RKO (cell line): ENCODE measurements at regions not wholly inside any gene's neighbourhood (a gene's known extent, or its start where the extent isn't known, plus 50 kb on each side); places are given as distances from the start of the nearest gene placed in this dataset.
"Not testable (repeated sequence)": the region's sequence is repeated elsewhere in the genome, so short reads cannot be mapped to it uniquely, and the experiment has no call there.

Experiments
- DNase-seq: peaks from one replicate; pipeline ENCODE4 v3.0.0-alpha.2; 2016; ENCODE audit warnings: low spot score

DNA sequence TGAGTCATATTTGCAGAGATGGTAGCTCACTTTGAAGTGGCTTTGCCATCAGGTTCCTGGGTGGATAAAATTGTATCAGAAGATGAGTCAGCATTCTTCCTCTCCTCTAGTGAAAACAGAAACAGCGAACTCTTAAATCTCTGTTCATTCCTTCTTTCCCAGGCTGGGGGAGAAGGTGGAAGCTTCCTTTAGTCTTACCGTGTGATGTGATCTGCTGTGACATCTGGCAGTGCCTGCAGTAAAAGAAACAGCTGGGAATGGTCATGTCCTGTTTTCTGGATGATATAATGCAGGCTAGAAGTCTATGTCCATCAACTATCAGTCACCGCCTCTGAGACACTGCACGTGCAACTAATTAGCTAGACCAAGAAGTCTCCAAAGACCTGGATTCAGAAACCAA is 171.6 kb downstream of the VAPA start:
- no peak for DNase-seq

DNA sequence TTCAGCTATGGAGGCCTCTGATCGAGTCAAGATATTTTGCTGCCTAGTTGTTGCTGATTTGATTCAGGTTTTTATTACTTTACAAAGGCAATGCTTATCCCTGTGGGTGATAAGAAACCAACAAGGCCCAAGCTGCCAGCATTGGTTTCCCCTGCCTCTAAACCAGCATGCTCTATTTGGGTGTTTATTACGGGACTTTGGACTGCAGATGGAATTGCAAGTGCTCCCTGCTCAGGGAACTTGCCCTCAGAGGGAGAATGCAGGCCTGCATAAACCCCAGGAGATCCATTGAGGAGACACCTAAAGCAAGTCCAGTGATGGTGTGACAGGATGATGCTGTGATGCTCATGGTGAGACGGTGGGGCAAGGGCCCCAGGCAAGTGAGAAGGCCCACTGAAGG is 172.1 kb downstream of the VAPA start:
- no peak for DNase-seq

DNA sequence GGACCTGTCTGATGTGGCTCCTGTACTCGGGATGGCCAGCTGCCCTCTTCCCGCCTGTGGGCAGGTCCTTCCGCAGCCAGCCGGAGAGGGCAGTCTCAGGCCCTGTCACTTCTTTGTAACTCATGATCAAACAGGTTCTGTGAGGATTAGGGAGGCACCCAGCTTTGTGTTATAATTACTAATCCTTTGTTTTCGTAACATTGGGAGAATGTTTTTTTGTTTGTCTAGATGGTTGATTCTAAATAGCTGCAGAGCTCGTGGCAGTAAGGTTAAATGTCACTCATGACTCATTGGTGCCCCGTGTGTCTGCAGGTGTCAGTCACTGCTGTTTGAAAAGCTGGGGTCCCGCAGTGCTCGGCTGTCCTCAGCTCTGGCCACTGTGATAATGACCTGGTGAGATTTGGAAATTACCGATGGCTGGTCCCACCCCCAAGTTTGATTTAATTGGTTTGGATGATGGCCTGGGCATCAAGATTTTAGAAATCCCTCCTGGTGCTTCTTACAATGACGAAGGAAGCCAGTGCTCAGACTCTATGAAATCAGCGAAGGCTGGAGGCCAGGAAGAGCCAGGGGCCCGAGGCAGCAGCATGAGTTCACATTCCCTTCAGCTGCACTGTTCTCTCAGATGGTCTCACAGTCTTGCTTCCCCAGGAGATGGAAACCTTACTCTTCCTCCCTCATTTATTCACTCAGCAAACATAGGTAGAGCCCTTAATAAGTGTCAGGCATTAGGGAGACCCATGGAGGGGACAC is 172.8 kb downstream of the VAPA start:
- DNase-seq, result no peak

DNA sequence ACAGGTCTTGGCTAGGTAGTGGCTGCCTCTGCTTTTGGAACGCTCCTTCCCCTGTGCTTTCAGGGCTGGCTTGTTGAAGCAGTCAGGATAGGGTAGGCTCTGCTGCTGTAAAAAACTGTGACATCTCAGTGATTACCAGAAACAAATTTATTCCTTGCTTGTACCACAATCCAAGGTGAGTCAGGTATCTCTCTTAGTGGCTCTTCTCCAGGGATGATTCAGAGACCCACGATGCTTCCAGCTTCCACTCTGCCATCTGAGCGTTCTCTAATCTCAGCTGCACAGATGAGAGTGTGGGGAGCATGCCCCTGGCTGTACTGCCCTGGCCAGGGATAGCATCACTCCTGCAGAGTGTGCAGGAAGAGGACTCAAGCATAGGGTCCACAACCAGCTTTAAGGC is 174.9 kb downstream of the VAPA start:
- DNase-seq, result no peak

DNA sequence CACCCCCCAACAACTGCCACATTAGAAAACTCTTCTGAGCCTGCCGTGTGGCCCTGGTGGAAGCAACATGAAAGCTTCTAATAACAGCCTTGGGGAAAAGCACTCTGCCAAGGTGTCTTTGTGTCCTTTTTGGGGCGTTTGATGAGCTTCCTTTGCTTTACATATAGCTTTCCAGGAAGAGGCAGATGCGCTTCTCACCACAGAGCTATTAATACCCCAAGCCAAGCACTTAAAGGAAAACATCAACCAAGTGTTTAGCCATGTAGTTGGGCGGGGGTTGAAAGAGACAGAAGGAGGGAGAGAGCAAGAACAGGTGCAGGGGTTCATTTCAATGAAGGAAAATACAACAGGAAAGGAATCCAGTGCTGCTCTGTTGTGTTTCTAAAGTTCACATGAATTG is 176.1 kb downstream of the VAPA start:
- DNase-seq, result no peak

DNA sequence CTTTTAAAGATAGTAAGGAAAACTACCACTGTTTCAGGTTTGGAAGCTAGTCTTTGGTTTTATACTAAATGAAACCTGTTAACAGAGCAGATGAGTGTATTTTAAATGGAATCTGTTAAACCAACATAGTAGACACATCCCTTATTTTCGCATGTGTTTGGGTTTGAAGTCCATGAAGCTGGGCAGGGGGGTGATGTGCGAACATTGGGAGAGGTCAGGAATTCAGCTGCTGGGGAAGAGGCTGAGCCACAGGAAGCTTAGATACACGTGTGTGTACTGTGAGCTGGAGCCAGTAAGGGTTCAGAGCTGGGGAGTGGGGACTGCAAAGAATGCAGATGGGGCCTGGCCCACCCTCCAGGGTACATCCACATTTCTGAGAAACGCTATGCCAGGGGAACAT is 176.9 kb downstream of the VAPA start:
- DNase-seq, result no peak

DNA sequence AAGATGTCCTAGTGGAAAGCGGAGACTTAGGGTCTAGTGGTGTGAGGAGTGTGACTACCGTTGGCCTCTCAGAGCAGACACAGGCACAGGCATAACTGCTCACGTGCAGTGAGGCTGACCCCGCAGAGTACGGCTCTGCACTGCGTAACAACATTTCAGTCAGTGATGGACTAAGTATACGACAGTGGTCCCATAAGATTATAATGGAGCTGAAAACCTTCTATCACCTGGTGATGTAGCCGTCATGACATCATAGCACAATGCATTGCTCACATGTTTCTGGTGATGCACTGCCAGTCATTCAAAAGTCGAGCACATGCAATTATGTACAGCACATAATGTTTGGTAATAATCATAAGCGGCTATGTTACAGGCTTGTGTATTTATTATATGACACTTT is 179.6 kb downstream of the VAPA start:
- DNase-seq, result no peak

DNA sequence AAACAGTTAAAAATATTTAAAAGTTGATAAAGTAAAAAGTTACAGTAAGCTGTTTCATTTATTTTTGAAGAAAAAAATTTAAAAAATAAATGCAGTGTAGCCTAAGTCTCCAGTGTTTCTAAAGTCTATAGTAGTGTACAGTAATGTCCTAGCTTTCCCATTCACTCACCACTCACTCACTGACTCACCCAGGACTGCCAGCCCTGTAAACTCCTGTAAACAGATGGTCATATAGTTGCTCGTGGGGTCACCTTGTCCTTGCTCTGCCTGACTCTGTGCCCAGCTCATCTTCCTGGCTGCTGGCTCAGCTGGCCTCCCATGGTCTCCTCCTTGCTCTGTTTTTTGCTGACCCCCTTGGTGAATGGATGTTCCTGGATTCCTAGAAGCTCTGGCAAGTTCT is 180.3 kb downstream of the VAPA start:
- peak; percentile 29 for DNase-seq

DNA sequence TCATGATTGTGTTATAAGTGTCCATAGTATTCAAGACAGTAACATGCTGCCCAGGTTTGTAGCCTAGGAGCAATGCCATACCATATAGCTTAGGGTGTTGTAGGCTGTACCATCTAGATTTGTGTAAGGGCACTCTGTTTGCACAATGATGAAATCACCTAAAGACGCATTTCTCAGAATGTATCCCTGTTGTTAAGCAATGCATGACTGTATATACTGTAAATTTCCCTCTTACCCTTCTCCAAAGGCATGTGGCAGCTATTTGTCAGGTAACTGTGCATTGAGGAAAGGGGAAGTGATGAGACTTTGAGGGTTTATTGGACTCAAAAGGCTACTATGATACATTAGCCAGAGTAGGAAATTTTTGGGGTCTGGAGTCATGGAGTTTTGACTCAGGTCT is 180.8 kb downstream of the VAPA start:
- DNase-seq, result no peak

DNA sequence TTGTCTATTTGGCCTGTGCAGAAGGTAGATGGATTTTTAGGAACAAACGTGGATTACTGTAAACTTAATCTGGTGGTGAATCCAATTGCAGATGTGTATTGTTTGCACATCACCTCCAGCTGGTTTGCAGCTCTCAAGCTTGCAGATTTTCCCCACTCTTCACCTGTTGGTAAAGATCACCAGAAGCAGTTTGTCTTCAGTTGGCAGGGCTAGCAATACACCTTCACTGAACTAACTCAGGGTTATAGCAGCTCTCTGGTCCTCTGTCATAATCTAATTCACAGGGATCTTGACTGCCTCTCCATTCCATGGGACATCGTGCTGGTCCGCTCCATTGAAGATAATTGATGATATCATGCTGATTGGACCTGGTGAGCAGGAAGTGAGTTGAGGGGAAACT is 181.5 kb downstream of the VAPA start:
- DNase-seq, result no peak

DNA sequence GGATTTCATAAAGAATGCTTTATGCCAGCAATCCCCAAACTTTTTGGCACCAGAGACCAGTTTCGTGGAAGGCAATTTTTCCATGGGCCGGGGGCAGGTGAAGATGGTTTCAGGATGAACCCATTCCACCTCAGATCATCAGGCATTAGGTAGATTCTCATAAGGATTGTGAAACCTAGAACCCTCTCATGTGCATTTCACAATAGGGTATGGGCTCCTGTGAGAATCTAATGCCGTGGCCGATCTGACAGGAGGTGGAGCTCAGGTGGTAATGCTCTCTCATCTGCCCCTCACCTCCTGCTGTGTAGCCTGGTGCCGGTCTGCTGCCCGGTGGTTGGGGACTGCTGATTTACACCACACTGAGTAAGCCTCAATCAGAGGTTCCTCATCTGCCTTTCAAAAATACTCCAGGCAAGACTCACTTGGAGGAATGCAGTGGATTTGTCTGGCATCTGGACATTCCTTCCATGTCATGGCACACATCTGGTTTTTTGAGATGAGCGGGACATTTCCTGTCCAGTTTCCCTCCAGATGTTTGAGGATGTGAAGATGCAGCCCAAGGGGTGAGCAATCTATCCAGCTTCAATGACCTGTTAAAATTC is 185.8 kb downstream of the VAPA start:
- DNase-seq, result no peak

DNA sequence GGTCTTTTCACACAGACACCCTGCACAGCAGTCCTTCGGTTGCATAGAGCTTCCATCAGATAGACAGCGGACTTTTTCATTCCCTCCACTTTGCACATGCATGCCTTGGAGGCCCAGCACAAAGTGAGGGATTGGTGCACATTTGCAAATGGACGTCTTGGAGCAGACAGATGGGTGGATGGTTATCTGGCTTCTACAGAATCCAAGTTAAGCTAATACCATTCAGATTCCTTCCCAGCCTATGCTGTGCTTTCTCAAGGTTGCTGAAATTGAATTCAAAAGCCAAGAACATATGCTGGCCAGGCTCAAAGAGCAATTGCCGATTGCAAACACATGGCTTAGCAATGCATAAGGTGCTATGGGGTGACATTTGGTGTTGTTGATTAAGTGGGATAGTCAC is 186.4 kb downstream of the VAPA start:
- DNase-seq, result no peak

DNA sequence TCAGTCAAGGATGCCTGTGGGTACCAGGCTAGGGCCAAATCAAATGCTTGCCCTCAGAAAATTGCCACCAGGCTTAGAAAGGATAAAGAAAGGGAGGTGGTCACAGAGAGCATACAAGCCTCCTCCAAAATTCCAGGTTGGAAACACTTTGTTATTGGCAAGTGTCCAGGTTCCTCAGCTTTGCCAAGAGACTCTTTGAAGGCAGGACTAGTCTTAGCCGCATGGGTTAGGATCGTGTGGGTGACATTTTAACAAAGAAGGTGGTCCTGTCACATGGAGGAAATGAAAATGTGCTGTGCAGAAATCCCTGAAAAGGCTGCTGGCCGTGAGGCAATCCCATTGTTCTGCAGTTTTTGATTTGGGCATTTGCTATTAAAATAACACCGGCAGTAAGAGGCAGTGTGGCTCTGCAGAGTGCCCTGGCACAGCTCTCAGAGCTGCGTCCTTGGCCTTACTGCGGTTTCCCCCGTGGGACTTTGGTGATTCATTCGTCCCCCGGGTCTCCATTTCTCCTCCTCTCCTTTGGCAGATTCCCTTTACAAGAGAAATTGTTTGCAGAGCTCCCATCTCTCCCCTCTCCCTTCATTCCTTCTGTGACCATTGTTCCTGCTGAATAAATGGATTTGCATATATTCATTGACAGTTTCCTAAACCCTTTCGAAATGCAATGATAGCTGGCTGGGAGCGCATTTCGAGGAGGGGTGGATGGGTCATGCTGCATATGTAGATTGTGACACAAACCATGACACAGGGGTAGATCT is 187.3 kb downstream of the VAPA start:
- no peak for DNase-seq

DNA sequence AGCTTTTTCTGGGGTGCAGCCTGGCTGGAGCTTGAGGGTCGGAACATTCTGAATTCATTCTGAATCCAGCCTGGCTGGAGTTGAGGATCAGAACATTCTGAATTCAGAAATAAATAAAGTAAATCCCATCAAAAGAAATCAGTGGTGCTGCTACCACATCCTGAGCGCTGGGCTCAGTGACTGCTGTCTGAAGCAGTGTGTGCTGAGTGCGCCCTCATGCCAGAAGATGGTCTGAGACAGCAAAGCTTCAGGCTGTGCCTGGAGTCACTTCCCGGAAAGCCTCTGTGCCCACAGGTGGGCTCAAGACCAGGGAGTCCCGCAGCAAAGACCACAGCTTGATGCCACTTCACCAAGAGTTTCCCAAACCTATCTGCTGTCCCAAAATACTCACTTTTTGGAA is 187.9 kb downstream of the VAPA start:
- DNase-seq, result no peak

DNA sequence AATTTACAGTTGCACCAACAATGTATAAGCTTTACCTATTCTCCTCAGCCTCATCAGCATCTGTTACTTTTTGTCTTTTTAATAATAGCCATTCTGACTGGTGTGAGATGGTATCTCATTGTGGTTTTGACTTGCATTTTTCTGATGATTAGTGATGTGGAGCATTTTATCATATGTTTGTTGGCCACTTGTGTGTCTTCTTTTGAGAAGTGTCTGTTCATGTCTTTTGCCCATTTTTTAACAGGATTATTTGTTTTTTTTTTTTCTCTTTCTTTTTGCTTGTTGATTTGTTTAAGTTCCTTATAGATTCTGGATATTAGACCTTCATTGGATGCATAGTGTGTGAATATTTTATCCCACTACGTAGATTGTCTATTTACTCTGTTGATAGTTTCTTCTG is 191.3 kb downstream of the VAPA start:
- not testable (repeated sequence) for DNase-seq

DNA sequence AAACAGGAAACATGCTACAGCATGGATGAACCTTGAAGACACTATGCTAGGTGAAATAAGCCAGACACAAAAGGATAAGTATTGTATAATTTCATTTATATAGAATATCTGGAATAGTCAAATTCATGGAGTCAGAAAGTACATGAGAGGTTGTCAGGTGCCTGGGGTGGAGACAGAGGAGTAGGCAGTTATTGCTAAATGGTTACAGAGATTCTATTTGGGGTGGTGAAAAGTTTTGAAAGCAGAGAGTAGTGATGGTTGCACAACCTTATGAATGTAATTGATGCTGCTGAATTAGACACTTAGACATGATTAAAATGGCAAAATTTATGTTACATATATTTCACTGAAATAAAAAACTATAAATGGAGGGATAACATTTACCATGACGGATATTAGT is 197.4 kb downstream of the VAPA start:
- DNase-seq, result no peak

DNA sequence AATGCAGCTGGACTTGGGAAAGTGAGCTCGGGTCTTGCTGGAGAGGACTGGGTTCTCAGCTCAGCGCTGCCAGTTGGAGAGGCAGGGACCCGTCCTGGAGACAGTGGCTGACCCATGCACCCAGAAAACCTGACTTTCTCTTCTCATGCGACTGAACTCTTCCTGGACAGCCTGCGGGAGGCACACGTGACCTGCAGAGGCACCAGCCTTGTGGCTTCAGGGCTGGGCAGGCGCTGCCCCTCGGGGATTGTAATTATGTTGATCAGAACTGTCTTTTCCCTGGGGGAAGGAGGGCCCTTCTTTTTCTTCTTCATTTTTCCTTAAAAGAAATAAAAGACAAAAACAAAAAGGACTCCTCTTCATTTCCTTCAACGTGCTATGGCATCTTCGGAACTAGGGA is 198.1 kb downstream of the VAPA start:
- no peak for DNase-seq

DNA sequence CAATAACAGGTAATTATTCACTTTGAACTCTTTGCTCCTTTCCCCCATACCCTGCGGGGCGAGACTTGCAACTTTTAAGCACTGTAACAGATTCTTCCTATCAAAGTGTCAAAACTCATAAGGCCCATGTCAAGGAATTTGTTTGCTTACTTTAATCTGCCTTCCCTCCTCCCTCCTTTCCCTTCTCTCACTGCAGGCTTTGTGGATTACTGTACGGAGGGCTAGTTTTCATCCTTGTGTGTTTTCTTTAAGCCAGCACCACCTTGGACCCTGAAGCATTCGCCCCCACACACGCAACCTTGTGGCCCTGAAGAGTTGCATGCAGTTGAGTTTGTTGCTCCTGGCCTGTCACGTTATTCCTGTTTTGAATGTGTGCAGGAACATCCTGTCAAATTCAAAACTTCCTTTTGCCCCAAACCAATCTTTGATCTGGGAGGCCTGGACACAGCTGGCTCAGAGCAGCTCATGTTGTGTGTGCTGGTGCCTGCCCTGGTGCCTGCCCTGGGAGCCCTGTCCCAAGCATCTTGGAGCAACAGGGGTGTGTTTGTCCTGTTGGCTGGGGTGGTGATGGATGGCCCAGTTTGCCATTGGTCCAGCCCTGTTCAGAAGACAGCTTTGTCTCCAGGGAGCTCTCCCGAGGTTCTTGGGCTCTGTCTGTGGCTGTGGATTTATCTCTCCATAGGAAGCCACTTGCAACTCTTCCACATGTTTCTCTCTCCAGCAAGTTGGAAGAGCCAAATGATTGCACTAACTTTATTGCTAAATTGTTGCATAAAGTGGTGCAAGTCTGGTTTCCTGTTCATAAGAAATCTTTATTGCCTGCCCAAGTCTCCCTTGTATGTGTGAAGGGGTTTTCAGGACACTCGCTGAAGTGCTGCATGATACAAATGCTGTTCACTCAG is 199.6 kb downstream of the VAPA start:
- no peak for DNase-seq

DNA sequence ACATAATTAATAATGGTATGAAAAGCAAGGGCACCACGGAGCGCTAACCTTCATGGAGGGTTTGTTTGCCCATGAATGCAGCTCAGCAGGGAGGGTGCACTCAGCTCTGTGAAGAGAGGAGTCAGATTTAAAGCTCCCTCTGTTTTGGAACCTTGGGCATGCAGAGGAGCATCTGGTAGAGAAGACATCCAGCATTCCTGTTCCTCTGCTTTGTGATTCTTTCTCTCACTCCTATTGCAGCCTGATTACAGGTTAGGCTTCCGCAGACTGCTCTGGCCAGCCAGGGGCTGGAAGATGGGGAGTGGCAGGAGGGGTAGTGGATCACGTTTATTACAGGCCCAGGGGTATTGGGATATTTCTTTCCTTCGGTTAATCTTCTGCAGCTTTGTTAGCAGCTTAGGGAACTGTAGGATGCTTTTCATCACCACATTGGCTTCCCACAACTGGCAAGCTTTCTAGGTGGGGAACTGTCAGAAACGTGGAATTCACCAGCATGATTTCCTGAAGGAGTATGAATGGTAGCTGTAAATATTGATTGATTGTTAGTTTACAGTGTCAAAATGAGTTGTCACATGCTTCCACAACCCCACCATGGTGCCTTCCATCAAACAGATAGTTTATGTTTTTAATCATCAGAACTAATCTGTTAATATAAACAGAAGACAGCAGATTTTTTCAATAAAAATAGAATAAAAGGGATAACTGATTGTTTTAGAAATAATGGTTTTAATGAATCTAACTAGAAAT is 201.1 kb downstream of the VAPA start:
- DNase-seq, result no peak

DNA sequence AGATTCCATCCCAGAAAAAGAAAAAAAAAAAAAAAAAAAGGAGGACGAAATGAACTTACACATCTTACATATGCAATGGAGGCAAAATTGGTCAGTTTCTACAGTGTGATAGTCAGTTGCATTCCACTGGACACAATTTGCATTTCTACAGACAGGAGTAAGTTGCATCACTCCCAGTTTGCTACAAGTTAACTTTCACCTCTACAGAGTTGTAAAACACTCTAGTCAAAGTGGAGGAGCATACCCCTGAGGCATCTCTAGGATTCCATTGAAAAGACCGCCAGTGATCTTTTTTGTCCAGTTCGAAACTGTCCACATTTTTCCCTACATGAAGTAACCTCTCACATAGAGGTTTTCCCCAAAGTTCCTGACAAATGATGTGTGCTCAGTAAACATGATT is 202.8 kb downstream of the VAPA start:
- DNase-seq, result no peak

DNA sequence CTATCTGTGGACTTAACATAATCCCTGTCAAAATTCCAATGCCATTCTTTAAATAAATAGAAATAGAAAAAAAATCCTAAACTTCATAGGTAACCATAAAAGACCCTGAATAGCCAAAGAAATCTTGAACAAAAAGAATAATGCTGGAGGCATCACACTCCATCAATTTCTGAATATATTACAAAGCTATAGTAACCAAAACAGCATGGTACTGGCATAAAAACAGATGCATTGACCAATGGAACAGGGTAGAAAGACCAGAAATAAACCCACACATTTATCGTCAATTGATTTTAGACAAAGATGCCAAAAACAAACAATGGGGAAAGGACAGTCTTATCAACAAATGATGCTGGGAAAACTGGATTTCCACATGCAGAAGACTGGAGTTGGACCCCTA is 205.7 kb downstream of the VAPA start:
- no peak for DNase-seq

DNA sequence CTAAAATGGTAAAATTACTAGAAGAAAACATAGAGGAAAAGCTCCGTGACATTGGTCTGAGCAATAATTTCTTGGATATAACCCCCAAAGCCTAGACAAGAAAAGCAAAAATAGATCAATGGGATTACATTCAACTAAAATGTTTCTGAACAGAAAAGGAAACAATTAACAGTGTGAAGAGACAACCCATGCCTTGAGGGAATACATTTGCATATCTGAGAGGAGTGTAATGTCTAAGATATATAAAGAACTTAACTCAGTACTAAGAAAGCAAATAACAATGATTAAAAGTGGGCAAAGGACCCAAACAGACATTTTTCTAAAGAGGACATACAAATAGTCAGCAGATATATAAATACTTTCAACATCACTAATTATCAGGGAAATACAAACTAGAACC is 206.2 kb downstream of the VAPA start:
- no peak for DNase-seq
